DMS 273 (cell line): ENCODE measurements at regions not wholly inside any gene's neighbourhood (a gene's known extent, or its start where the extent isn't known, plus 50 kb on each side); places are given as distances from the start of the nearest gene placed in this dataset.
"Not testable (repeated sequence)": the region's sequence is repeated elsewhere in the genome, so short reads cannot be mapped to it uniquely, and the experiment has no call there.

Experiments
- DNase-seq: peaks from one replicate; lab custom pipeline; 2025; ENCODE audit not compliant: unreplicated experiment; lab: John Stamatoyannopoulos, UW

GRCh38 chr2:4814137-4814536 lies 878.0 kb upstream of the SOX11 start:
- not testable (repeated sequence) for DNase-seq

- DNase-seq, result no peak
Observed at GRCh38 chr2:4827836-4828235, 864.3 kb upstream of the SOX11 start.

- DNase-seq, result no peak
Observed at GRCh38 chr2:4828682-4829374, 863.4 kb upstream of the SOX11 start.

DNA sequence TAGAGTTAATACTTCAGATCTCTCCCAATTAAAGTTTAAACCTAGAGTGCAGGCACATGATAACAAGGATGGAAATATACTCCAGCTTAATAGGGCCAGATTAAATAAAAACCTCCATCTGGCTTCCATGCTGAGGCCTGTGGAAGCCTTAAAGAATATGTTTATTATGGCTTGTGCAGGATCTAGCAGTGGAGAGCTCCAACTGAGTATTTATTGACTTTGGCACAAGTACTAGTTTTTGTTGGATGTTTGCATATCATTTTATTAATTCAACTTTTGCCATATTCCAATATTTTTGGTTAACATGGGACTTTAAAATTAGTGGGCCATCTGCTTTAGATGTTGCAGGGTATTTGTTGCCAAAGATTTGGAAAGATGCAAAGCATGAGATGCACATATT lies 860.4 kb upstream of the SOX11 start:
- DNase-seq, result no peak

DNA sequence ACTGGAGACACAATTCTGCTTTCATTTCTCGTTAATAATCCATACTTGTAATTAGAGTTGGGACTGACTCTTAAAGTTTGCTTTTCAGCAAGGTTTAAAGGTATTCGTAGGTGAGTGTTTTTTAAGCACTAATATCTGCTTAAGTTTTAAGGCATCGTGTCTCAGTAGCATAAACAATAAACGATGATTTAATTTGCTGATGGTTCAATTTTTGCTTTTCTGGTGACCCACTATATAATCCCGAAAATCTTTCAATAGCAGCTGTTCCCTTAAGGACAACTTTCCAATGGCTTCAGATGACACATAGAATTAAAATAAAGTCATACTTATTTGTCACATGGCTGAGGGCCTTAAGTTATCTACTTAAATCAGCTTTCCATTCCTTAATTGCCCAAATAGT lies 859.5 kb upstream of the SOX11 start:
- DNase-seq, result no peak

DNA sequence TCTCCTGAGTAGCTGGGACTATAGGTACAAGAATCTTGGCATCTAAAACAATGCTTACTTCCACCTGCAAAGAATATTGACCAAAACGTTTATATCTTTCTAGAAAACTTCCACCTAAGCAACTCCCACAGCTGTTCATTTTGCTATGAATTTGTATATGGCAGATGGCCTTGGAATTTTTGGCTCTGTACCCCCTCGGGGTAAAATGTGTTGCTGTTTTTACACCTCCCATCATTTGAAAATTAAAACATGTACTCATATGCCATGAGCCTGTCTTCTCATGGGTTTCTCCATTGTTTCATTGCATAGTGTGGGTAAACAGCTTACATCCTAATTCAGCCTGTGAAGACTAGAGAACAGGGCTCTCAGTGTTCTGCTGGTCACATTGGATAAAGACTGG lies 853.6 kb upstream of the SOX11 start:
- no peak for DNase-seq

DNA sequence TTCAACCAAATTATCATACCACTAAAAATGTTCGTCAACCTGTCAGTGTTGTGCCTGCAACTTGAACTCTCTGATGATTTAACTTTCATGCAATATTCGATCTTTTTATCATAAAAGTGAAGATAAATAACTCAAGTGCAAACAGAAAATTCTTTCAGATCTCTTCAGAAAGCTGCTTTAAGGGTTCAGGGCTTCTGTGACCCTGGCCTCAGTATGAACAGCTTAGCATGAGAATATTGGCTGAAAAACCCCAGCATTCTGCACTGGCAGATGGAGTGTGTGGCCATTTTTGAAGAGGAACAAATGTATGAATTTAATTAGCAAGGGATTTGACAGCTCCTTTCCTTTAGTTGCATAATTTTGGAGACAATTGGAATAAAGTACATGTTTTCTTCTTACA lies 851.4 kb upstream of the SOX11 start:
- no peak for DNase-seq

DNA sequence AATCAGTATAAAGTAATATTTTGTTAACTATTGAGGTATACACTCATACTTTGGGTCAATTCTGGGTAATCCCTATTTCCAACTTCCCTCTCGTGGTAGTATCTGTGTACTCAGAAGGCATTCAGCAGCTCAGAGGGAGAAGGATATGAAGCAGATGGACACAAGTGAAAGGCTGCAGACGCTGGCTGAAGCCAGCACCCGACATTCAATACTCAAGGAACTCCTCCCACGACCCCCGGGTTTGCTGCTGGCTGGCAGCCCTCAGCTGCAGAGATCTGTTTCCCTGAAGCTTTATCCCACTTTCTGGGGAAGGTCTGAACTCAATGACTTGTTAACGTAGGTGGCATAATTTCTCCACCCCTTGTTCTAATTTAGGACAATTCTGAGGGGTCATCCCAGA lies 847.3 kb upstream of the SOX11 start:
- no peak for DNase-seq

DNA sequence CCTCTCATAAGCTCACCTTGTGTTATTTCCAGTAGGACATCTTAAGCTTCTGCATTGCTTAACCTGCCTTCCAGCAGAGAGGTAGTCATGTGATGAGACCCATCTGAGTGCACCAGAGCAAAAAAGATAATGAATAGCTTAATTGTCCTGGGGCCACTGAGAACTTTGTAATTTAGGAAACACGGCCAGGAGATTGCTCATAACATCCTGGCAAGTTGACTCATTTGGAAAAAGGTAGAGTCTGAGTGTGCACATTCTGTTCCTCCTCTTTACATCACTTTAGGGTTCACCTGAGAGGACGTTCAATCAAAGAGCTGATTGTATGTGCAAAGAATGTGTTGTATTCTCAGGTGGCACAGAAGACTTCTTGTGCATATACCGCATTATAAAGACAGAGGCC lies 830.2 kb upstream of the SOX11 start:
- DNase-seq, result no peak

DNA sequence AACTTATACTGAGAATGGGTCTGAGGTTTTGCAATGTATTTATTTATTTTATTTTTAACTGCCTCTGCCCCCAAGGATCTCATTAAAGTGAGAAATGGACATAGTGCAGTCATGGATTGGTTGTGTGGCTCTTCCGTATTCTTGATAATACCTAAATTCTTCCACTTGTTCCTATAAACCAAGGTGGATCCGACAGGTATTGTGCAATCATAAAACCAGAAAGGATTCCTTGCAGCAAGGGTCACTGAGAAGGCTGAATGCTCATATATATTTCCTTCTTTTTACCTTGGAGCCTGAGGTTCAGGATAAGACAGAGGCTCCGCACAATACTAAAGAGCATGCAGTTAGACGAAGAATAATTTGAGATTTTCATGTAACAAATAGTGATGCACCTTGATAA lies 826.0 kb upstream of the SOX11 start:
- no peak for DNase-seq

GRCh38 chr2:4868466-4868865 lies 823.7 kb upstream of the SOX11 start:
- DNase-seq, result no peak

GRCh38 chr2:4869154-4869553 lies 823.0 kb upstream of the SOX11 start:
- DNase-seq, result no peak

- no peak for DNase-seq
Observed at GRCh38 chr2:4873364-4873763, 818.8 kb upstream of the SOX11 start.

GRCh38 chr2:4873876-4874593 lies 818.1 kb upstream of the SOX11 start:
- no peak for DNase-seq

DNA sequence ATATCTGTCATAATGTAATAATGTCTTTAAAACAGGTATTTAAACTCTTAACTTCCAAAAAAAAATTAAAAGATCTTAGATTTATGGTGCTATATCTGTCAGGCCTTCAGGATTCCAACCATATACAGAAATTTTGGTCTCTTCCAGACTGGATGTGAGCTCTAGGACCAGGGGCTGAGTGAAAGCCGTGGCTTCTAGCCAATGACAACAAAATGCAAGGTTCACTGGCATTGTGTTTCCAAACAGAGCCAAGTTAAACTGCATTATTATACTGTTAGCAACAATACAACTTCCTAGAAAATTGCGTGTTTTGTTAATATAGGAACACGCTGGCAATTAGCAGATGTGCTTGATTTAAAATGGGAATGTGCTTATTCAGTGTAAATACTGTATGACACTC lies 809.8 kb upstream of the SOX11 start:
- no peak for DNase-seq

DNA sequence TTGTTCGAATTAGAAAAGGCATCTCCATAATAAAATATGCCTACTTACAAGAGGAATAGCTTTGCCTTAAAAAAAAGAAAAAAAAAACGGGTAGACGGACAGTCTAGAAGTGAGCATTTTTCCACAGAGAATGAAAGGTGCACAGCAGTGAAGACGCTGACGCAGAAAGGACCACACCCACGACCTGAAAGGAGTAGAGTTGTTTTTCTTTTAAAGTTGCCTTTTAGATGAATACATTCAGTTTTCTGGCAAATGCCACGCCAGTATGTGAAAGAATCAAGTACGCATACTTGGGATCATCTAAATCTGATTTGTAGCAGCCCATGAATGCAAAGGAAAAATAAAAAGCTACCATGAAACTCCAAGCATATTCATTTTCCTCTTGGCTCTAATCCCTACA lies 809.2 kb upstream of the SOX11 start:
- DNase-seq, result no peak

- no peak for DNase-seq
Observed at GRCh38 chr2:4883375-4883774, 808.8 kb upstream of the SOX11 start.

- DNase-seq, result no peak
Observed at GRCh38 chr2:4884117-4884571, 808.0 kb upstream of the SOX11 start.

- DNase-seq, result no peak
Observed at GRCh38 chr2:4891394-4891793, 800.8 kb upstream of the SOX11 start.

DNA sequence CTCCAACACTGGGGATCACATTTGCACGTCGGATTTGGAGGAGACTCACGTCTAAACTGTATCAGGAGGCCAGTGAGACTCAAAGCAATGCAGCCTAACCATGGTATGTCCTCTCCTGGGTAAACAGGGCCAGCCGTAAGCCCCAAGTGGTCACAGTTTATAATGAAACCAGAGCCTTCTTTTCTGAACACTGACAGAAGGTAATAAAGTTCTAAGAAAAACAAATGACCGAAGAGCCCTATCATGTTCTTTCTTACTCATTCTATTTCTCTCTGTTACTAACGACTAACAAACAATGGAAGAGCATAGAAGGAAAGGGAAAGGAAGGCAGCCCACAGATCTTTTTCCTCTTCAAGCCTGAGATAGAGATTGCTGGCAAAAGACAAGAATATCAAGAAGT lies 796.8 kb upstream of the SOX11 start:
- no peak for DNase-seq

DNA sequence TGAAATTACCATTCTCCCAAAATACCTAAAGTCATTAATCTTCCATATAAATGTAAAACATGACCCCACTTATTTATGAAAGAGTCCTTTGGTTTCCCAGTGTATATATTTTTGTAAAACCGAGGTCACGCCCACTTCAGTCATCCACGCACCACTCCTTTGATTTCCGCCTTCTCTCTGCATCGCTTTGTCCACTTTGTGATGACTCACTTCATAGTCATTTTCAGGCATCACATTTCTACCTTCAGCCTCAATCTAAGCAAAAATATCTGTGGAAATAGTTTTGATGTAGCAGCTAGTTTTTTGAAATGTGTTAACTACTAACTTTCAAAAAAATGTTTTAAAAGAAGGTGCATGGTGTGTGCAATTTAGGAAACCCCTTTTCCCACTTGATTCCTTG lies 793.5 kb upstream of the SOX11 start:
- no peak for DNase-seq

DNA sequence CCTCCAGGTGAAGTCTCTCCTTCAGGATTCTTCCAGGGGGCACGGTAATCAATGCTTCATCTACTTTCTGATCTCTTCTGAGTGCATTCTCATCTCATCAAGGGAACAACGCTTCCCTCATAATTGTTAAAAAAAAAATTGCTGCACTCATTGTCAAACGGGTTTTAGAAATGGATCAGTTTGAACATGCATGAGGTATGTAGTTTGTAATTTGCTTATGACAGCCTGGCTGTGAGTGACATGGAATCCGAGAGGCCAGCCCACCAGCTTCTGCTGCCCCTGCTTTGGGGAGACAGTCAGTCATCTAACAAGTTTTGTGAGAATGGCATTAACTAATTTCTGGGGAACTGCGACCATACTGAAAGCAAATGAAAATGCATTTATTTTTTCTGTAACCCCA lies 791.9 kb upstream of the SOX11 start:
- DNase-seq, result no peak
